B cell (primary cell): ENCODE measurements at regions not wholly inside any gene's neighbourhood (a gene's known extent, or its start where the extent isn't known, plus 50 kb on each side); places are given as distances from the start of the nearest gene placed in this dataset.

Experiments used
- ATAC-seq: fragments of 200-7000 bp; cut with Tn5 transposase; one replicate; pipeline ENCODE4 v1.10.0; 2021; ENCODE audit warnings: low read depth, mild to moderate bottlenecking, moderate number of reproducible peaks, moderate library complexity
- CTCF ChIA-PET: fragments of 350-600 bp; sonication (Branson Sonifier 250); formaldehyde crosslinking; loops from one replicate; lab custom pipeline; 2021; ENCODE audit warnings: antibody characterized with exemption, inconsistent platforms; lab: Charles Lee
- POLR2A ChIA-PET: fragments of 350-600 bp; sonication (Branson Sonifier 250); formaldehyde crosslinking; loops from one replicate; lab custom pipeline; 2021; ENCODE audit warnings: antibody characterized with exemption; lab: Charles Lee
- DNase-seq: peaks from one replicate; pipeline ENCODE4 v3.0.0; 2013
- H2AFZ ChIP-seq: 2 replicates; pipeline ENCODE4 v1.6.1; 2012; ENCODE audit warnings: mild to moderate bottlenecking, low read depth, low read length; ENCODE audit not compliant: insufficient read depth, poor library complexity, severe bottlenecking
- H3K27ac ChIP-seq, 2 donors: 1 replicate in 1 of 2; 2 replicates in 1 of 2; pipeline ENCODE4 v1.5.1; 2012 to 2013; ENCODE audit warnings: low read length in 2 of 2, mild to moderate bottlenecking in 2 of 2, moderate library complexity in 1 of 2
- H3K27me3 ChIP-seq, 4 experiments: fragments of 200-600 bp in 1 of 4; sonication (generic) in 1 of 4; replicated peaks in 1 of 4; 1 replicate in 2 of 4; 2 replicates in 2 of 4; pipeline versions ENCODE4 v1.6.1 to v1.7.0; 2013 to 2016; ENCODE audit warnings: low read length in 3 of 4, mild to moderate bottlenecking in 2 of 4, mixed read lengths in 1 of 4, moderate library complexity in 1 of 4; ENCODE audit not compliant: insufficient read depth in 4 of 4, control insufficient read depth in 3 of 4; ENCODE audit errors: control extremely low read depth in 1 of 4
- H3K36me3 ChIP-seq, 2 experiments: replicated peaks in 1 of 2; 1 replicate in 1 of 2; 2 replicates in 1 of 2; pipeline versions ENCODE4 v1.6.1 to v1.7.1; 2013; ENCODE audit warnings: low read length in 1 of 2; ENCODE audit not compliant: insufficient read depth in 2 of 2, control insufficient read depth in 1 of 2; ENCODE audit errors: control extremely low read depth in 1 of 2, extremely low read depth in 1 of 2
- H3K4me1 ChIP-seq, 2 donors: fragments of 200-600 bp in 1 of 2; sonication (generic) in 1 of 2; 1 replicate in 1 of 2; 2 replicates in 1 of 2; pipeline versions ENCODE4 v1.5.1 to v1.6.1; 2013 to 2017; ENCODE audit warnings: low read length in 2 of 2; ENCODE audit not compliant: control insufficient read depth in 2 of 2, insufficient read depth in 2 of 2
- H3K4me2 ChIP-seq: replicated peaks from 2 replicates; pipeline ENCODE3; 2012; ENCODE audit warnings: mild to moderate bottlenecking, low read depth, low read length; ENCODE audit not compliant: poor library complexity, severe bottlenecking
- H3K4me3 ChIP-seq, 5 experiments: fragments of 200-600 bp in 1 of 5; sonication (generic) in 1 of 5; 1 replicate in 3 of 5; 2 replicates in 2 of 5; pipeline versions ENCODE4 v1.5.1 to v1.7.0; 2011 to 2016; ENCODE audit warnings: low read length in 4 of 5, mild to moderate bottlenecking in 4 of 5, low read depth in 2 of 5, control low read depth in 1 of 5, moderate library complexity in 1 of 5; ENCODE audit not compliant: insufficient read depth in 1 of 5; ENCODE audit errors: control extremely low read depth in 1 of 5, extremely low read depth in 1 of 5
- H3K79me2 ChIP-seq: fragments of 200-600 bp; sonication (generic); one replicate; pipeline ENCODE4 v1.6.0; 2016; ENCODE audit warnings: low read length; ENCODE audit not compliant: control insufficient read depth, insufficient read depth
- H3K9ac ChIP-seq: fragments of 200-600 bp; sonication (generic); 2 replicates; pipeline ENCODE4 v1.6.1; 2017; ENCODE audit warnings: mild to moderate bottlenecking, low read length, moderate library complexity
- H3K9me3 ChIP-seq, 3 donors: one replicate each; pipeline versions ENCODE4 v1.6.1 to v1.7.1; 2013; ENCODE audit warnings: low read length in 2 of 3; ENCODE audit not compliant: control insufficient read depth in 2 of 3, insufficient read depth in 1 of 3; ENCODE audit errors: control extremely low read depth in 1 of 3
- H4K20me1 ChIP-seq: 2 replicates; pipeline ENCODE4 v1.6.0; 2012; ENCODE audit warnings: mild to moderate bottlenecking, low read length; ENCODE audit not compliant: insufficient read depth, control insufficient read depth, poor library complexity, severe bottlenecking
- H3K27ac Mint-ChIP-seq: one replicate; pipeline ENCODE4 v1.8.0; 2021; ENCODE audit warnings: mixed read lengths
- H3K27me3 Mint-ChIP-seq: one replicate; pipeline ENCODE4 v1.8.0; 2021; ENCODE audit warnings: mixed read lengths
- H3K4me1 Mint-ChIP-seq: one replicate; pipeline ENCODE4 v1.8.0; 2021; ENCODE audit warnings: mixed read lengths
- H3K4me3 Mint-ChIP-seq: one replicate; pipeline ENCODE4 v1.8.0; 2021; ENCODE audit warnings: mixed read lengths
- H3K9me3 Mint-ChIP-seq: one replicate; pipeline ENCODE4 v1.8.0; 2022; ENCODE audit warnings: mixed read lengths; ENCODE audit not compliant: insufficient read depth
- CTCF ChIP-seq: fragments of 200-600 bp; IDR thresholded peaks from one replicate; pipeline ENCODE4 v1.8.0; 2022; ENCODE audit warnings: antibody characterized with exemption, mild to moderate bottlenecking
- EZH2 ChIP-seq: IDR thresholded peaks from 2 replicates; pipeline ENCODE4 v1.6.1; 2012; ENCODE audit warnings: borderline replicate concordance, low read depth, mild to moderate bottlenecking, moderate library complexity, low read length; ENCODE audit not compliant: insufficient read depth, poor library complexity, severe bottlenecking
- WGBS: methylation state at CpG from one replicate; pipeline ENCODE4 v1.1.5; 2013; ENCODE audit warnings: missing lambda C conversion rate; ENCODE audit not compliant: insufficient coverage; 5-methylcytosine and 5-hydroxymethylcytosine counted together
- intact Hi-C: fragments of 100-400 bp; cut with micrococcal nuclease; formaldehyde crosslinking; loops from one replicate; pipeline ENCODE4 v1.10.0; 2022

DNA sequence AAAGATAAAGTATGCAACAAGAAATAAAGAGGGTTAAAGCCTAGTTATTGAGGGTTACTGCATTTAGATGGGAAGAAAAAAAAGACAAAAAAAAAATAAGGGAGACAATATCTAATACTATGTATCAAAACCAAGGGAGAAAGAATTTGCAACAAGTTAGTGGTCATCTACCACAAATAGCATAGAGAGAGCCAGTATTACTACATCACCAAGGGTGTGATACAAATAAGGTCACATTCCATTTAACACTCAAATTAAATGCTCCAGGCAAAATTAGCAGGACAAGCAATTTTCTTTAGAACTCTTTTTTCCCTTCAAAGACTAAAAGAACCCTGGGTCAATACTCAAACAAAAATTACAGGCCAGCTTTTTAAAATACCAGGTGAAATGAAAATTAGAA, 115.1 kb upstream of the GULP1 start:
- no peak overlapping the region for H3K4me3 Mint-ChIP-seq
- no peaks in the 10 kb centered on the region for H3K79me2 ChIP-seq
- no peaks in the 10 kb centered on the region for H3K27me3 Mint-ChIP-seq
- no peaks in the 10 kb centered on the region for H3K4me1 ChIP-seq
- H3K9ac ChIP-seq: no peak overlapping the region
- H3K9me3 ChIP-seq: peaks cover 0 to 4% (median 0%) of the 10 kb centered on the region in 3 donors
- intact Hi-C loops: no loop called here
- ChIA-PET CTCF (no interaction called here), POLR2A (no interaction called here)
- DNase-seq (no peak), ATAC-seq (no peak)
- no peaks in the 10 kb centered on the region for H4K20me1 ChIP-seq
- no peak overlapping the region for H3K27ac Mint-ChIP-seq
- no peak overlapping the region for H3K4me3 ChIP-seq
- H3K4me2 ChIP-seq: no peak overlapping the region
- TF ChIP-seq CTCF (no peak), EZH2 (no peak)
- no peaks in the 10 kb centered on the region for H3K27me3 ChIP-seq
- no peaks in the 10 kb centered on the region for H3K36me3 ChIP-seq
- H3K27ac ChIP-seq: no peak overlapping the region
- no peak overlapping the region for H2AFZ ChIP-seq
- peaks cover 6% of the 10 kb centered on the region for H3K9me3 Mint-ChIP-seq
- H3K4me1 Mint-ChIP-seq: no peaks in the 10 kb centered on the region

GRCh38 chr2:188181067-188181838, 110.4 kb upstream of the GULP1 start:
- ChIA-PET CTCF (no interaction called here), POLR2A (no interaction called here)
- WGBS: 4% methylated on average over 4 of the region's 5 CpGs
- no peaks in the 10 kb centered on the region for H3K79me2 ChIP-seq
- no peak overlapping the region for H3K27ac Mint-ChIP-seq
- H4K20me1 ChIP-seq: no peaks in the 10 kb centered on the region
- no peaks in the 10 kb centered on the region for H3K27me3 Mint-ChIP-seq
- H3K4me2 ChIP-seq: no peak overlapping the region
- H3K27me3 ChIP-seq: no peaks in the 10 kb centered on the region
- no peak for DNase-seq
- no peak overlapping the region for H3K4me3 ChIP-seq
- peaks cover 0 to 4% (median 0%) of the 10 kb centered on the region in 3 donors for H3K9me3 ChIP-seq
- H3K9ac ChIP-seq: no peak overlapping the region
- TF ChIP-seq EZH2 (no peak), CTCF (no peak)
- H3K9me3 Mint-ChIP-seq: peaks cover 3% of the 10 kb centered on the region
- no peak overlapping the region for H2AFZ ChIP-seq
- H3K36me3 ChIP-seq: no peaks in the 10 kb centered on the region
- intact Hi-C loops: no loop called here
- no peaks in the 10 kb centered on the region for H3K4me1 ChIP-seq
- no peak overlapping the region for H3K27ac ChIP-seq
- H3K4me3 Mint-ChIP-seq: no peak overlapping the region
- ATAC-seq: no peak
- no peaks in the 10 kb centered on the region for H3K4me1 Mint-ChIP-seq
